ENCODE measurements at regions not wholly inside any gene's neighbourhood (a gene's known extent, or its start where the extent isn't known, plus 50 kb on each side); places are given as distances from the start of the nearest gene placed in this dataset.

- Histone ChIP-seq H3K4me2 (ENCODE audit: low read length) (no peak overlapping the region), H3K4me3 (ENCODE audit: low read length) (no peak overlapping the region), H3K27me3 (ENCODE audit: control insufficient read depth, low read length) (peaks cover 4% of the 10 kb centered on the region; the same call in 1 of the 2 replicates), H4K20me1 (ENCODE audit: control insufficient read depth, insufficient read depth, low read depth, low read length) (no peaks in the 10 kb centered on the region), H3F3A (ENCODE audit: control insufficient read depth, insufficient read depth) (no peaks in the 10 kb centered on the region), H3K9me2 (replicated peaks; ENCODE audit: control insufficient read depth, low read length) (no peaks in the 10 kb centered on the region), H3K27ac (ENCODE audit: low read depth, low read length) (no peak overlapping the region), H3K9me3 (ENCODE audit: control insufficient read depth, insufficient read depth, low read length) (no peaks in the 10 kb centered on the region), H3K36me3 (ENCODE audit: control insufficient read depth, low read length) (no peaks in the 10 kb centered on the region), H3K79me2 (ENCODE audit: control insufficient read depth, low read length) (no peaks in the 10 kb centered on the region), H3K4me1 (ENCODE audit: control insufficient read depth, low read length) (peaks cover 11% of the 10 kb centered on the region)
- TF ChIP-seq CTCF (IDR thresholded peaks at IDR 0.05; ENCODE audit: low read depth, low read length, poor library complexity, severe bottlenecking) (no peak), EZH2phosphoT487 (IDR thresholded peaks at IDR 0.05; ENCODE audit: borderline replicate concordance, low read length) (no peak)
Measured at GRCh38 chr2:7094231-7094741, 177.1 kb downstream of the RNF144A start.

GRCh38 chr2:7096726-7097352 is 179.6 kb downstream of the RNF144A start:
- Histone ChIP-seq H3K4me2 (ENCODE audit: low read length) (peak overlapping the region; percentile 80), H4K20me1 (ENCODE audit: control insufficient read depth, insufficient read depth, low read depth, low read length) (no peaks in the 10 kb centered on the region)

GRCh38 chr2:7097353-7097895 is 180.2 kb downstream of the RNF144A start:
- Histone ChIP-seq H3K4me2 (ENCODE audit: low read length) (peak overlapping the region; percentile 80), H4K20me1 (ENCODE audit: control insufficient read depth, insufficient read depth, low read depth, low read length) (no peaks in the 10 kb centered on the region), H3F3A (ENCODE audit: control insufficient read depth, insufficient read depth) (no peaks in the 10 kb centered on the region), H3K27me3 (ENCODE audit: control insufficient read depth, low read length) (peaks cover 4% of the 10 kb centered on the region; the same call in 1 of the 2 replicates), H3K79me2 (ENCODE audit: control insufficient read depth, low read length) (no peaks in the 10 kb centered on the region), H3K4me3 (ENCODE audit: low read length) (peak overlapping the region; percentile 68), H3K9me2 (replicated peaks; ENCODE audit: control insufficient read depth, low read length) (no peaks in the 10 kb centered on the region), H3K9me3 (ENCODE audit: control insufficient read depth, insufficient read depth, low read length) (no peaks in the 10 kb centered on the region), H3K27ac (ENCODE audit: low read depth, low read length) (no peak overlapping the region), H3K36me3 (ENCODE audit: control insufficient read depth, low read length) (no peaks in the 10 kb centered on the region), H3K4me1 (ENCODE audit: control insufficient read depth, low read length) (peaks cover 11% of the 10 kb centered on the region)
- no peak for TF ChIP-seq EZH2phosphoT487 (IDR thresholded peaks at IDR 0.05; ENCODE audit: borderline replicate concordance, low read length)
- TF ChIP-seq CTCF (IDR thresholded peaks at IDR 0.05; ENCODE audit: low read depth, low read length, poor library complexity, severe bottlenecking) = peak; percentile 94

More at GRCh38 chr2:7096726-7097352, 179.6 kb downstream of the RNF144A start:
- no peak overlapping the region for H3K27ac ChIP-seq (ENCODE audit: low read depth, low read length)
- H3K4me1 ChIP-seq (ENCODE audit: control insufficient read depth, low read length) = peaks cover 11% of the 10 kb centered on the region
- TF ChIP-seq CTCF (IDR thresholded peaks at IDR 0.05; ENCODE audit: low read depth, low read length, poor library complexity, severe bottlenecking) (no peak), EZH2phosphoT487 (IDR thresholded peaks at IDR 0.05; ENCODE audit: borderline replicate concordance, low read length) (no peak)
- H3F3A ChIP-seq (ENCODE audit: control insufficient read depth, insufficient read depth) = no peaks in the 10 kb centered on the region
- no peaks in the 10 kb centered on the region for H3K36me3 ChIP-seq (ENCODE audit: control insufficient read depth, low read length)
- peaks cover 4% of the 10 kb centered on the region; the same call in 1 of the 2 replicates for H3K27me3 ChIP-seq (ENCODE audit: control insufficient read depth, low read length)
- H3K79me2 ChIP-seq (ENCODE audit: control insufficient read depth, low read length) = no peaks in the 10 kb centered on the region
- H3K9me3 ChIP-seq (ENCODE audit: control insufficient read depth, insufficient read depth, low read length) = no peaks in the 10 kb centered on the region
- H3K9me2 ChIP-seq (replicated peaks; ENCODE audit: control insufficient read depth, low read length) = no peaks in the 10 kb centered on the region
- H3K4me3 ChIP-seq (ENCODE audit: low read length) = no peak overlapping the region

Data from DOHH2 (cell line).